H9 (cell line): ENCODE measurements at regions not wholly inside any gene's neighbourhood (a gene's known extent, or its start where the extent isn't known, plus 50 kb on each side); places are given as distances from the start of the nearest gene placed in this dataset.
"Not testable (repeated sequence)": the region's sequence is repeated elsewhere in the genome, so short reads cannot be mapped to it uniquely, and the experiment has no call there.

Source experiments
- DNase-seq: peaks from one replicate; pipeline ENCODE4 v3.0.0-alpha.2; 2017
- H2AFZ ChIP-seq: one replicate; pipeline ENCODE4 v1.6.1; 2013; ENCODE audit warnings: mild to moderate bottlenecking, low read length, control low read depth, moderate library complexity
- H2AK5ac ChIP-seq: 2 replicates; pipeline ENCODE4 v1.6.1; 2013; ENCODE audit warnings: low read length, control low read depth, mixed read lengths; ENCODE audit not compliant: insufficient read length
- H2BK120ac ChIP-seq: one replicate; pipeline ENCODE4 v1.6.1; 2013; ENCODE audit warnings: low read depth, mild to moderate bottlenecking, low read length, control low read depth, inconsistent platforms; ENCODE audit not compliant: poor library complexity, severe bottlenecking
- H2BK12ac ChIP-seq: 2 replicates; pipeline ENCODE4 v1.6.1; 2013; ENCODE audit warnings: low read length, control low read depth, mixed read lengths, low read depth; ENCODE audit not compliant: insufficient read length
- H2BK15ac ChIP-seq: 2 replicates; pipeline ENCODE4 v1.6.1; 2013; ENCODE audit warnings: low read depth, low read length, control low read depth
- H2BK20ac ChIP-seq: one replicate; pipeline ENCODE4 v1.6.1; 2013; ENCODE audit warnings: low read depth, mild to moderate bottlenecking, low read length, control low read depth, inconsistent platforms; ENCODE audit not compliant: poor library complexity, severe bottlenecking
- H2BK5ac ChIP-seq: 2 replicates; pipeline ENCODE4 v1.6.1; 2013; ENCODE audit warnings: low read length, control low read depth, mixed read lengths; ENCODE audit not compliant: insufficient read length
- H3K14ac ChIP-seq: 2 replicates; pipeline ENCODE4 v1.6.1; 2013; ENCODE audit warnings: low read length, control low read depth; ENCODE audit not compliant: insufficient read depth
- H3K18ac ChIP-seq: 2 replicates; pipeline ENCODE4 v1.6.1; 2013; ENCODE audit warnings: low read depth, mild to moderate bottlenecking, mixed read lengths, low read length, control low read depth; ENCODE audit not compliant: insufficient read length
- H3K23ac ChIP-seq: 2 replicates; pipeline ENCODE4 v1.6.1; 2013; ENCODE audit warnings: low read length, control low read depth, mixed read lengths, low read depth; ENCODE audit not compliant: insufficient read length
- H3K23me2 ChIP-seq: 2 replicates; pipeline ENCODE4 v1.6.1; 2013; ENCODE audit warnings: low read depth, mild to moderate bottlenecking, mixed read lengths, low read length, control low read depth; ENCODE audit not compliant: insufficient read length, poor library complexity, severe bottlenecking
- H3K27ac ChIP-seq: 2 replicates; pipeline ENCODE4 v1.5.1; 2013; ENCODE audit warnings: low read length, control low read depth, mixed read lengths, low read depth; ENCODE audit not compliant: insufficient read length
- H3K27me3 ChIP-seq: 2 replicates; pipeline ENCODE4 v1.6.1; 2013; ENCODE audit warnings: low read length, control low read depth, inconsistent platforms; ENCODE audit not compliant: insufficient read depth
- H3K4ac ChIP-seq: 2 replicates; pipeline ENCODE4 v1.6.1; 2013; ENCODE audit warnings: low read depth, mild to moderate bottlenecking, control low read depth, inconsistent platforms, low read length, moderate library complexity
- H3K4me1 ChIP-seq: 2 replicates; pipeline ENCODE4 v1.6.1; 2013; ENCODE audit warnings: low read length, control low read depth, inconsistent platforms; ENCODE audit not compliant: insufficient read depth
- H3K4me2 ChIP-seq: 2 replicates; pipeline ENCODE4 v1.6.1; 2013; ENCODE audit warnings: low read length, control low read depth, mixed read lengths; ENCODE audit not compliant: insufficient read length, insufficient read depth
- H3K56ac ChIP-seq: 2 replicates; pipeline ENCODE4 v1.6.1; 2013; ENCODE audit warnings: low read depth, mild to moderate bottlenecking, mixed read lengths, low read length, control low read depth; ENCODE audit not compliant: insufficient read length
- H3K79me1 ChIP-seq: 2 replicates; pipeline ENCODE4 v1.6.1; 2013; ENCODE audit warnings: low read depth, mild to moderate bottlenecking, moderate library complexity, low read length, control low read depth, inconsistent platforms; ENCODE audit not compliant: insufficient read depth, poor library complexity, severe bottlenecking
- H3K79me2 ChIP-seq: 2 replicates; pipeline ENCODE4 v1.6.1; 2013; ENCODE audit warnings: low read length, control low read depth, inconsistent platforms; ENCODE audit not compliant: insufficient read depth
- H3K9ac ChIP-seq: 2 replicates; pipeline ENCODE4 v1.6.1; 2013; ENCODE audit warnings: low read length, control low read depth, mixed read lengths; ENCODE audit not compliant: insufficient read length; ENCODE audit errors: extremely low read depth
- H3K9me3 ChIP-seq: one replicate; pipeline ENCODE4 v1.6.1; 2013; ENCODE audit warnings: low read depth, low read length, inconsistent platforms; ENCODE audit not compliant: control insufficient read depth
- H3T11ph ChIP-seq: one replicate; pipeline ENCODE4 v1.6.1; 2013; ENCODE audit warnings: mild to moderate bottlenecking, low read length, control low read depth, inconsistent platforms
- H4K20me1 ChIP-seq: one replicate; pipeline ENCODE4 v1.6.1; 2013; ENCODE audit not compliant: control insufficient read depth, insufficient read length, insufficient read depth
- H4K5ac ChIP-seq: 2 replicates; pipeline ENCODE4 v1.6.1; 2013; ENCODE audit warnings: low read depth, mild to moderate bottlenecking, mixed read lengths, low read length, control low read depth; ENCODE audit not compliant: insufficient read length
- H4K8ac ChIP-seq: replicated peaks from 2 replicates; pipeline ENCODE4 v1.6.1; 2013; ENCODE audit warnings: low read length, control low read depth, mixed read lengths, low read depth; ENCODE audit not compliant: insufficient read length
- H4K91ac ChIP-seq: 2 replicates; pipeline ENCODE4 v1.6.1; 2013; ENCODE audit warnings: low read depth, mild to moderate bottlenecking, moderate library complexity, mixed read lengths, low read length, control low read depth; ENCODE audit not compliant: insufficient read length
- H3K27ac Mint-ChIP-seq, 3 experiments: 2 replicates in 2 of 3; 3 replicates in 1 of 3; pipeline ENCODE4 v1.8.0; 2020 to 2021; ENCODE audit warnings: mixed read lengths in 3 of 3, mild to moderate bottlenecking in 1 of 3, moderate library complexity in 1 of 3
- H3K27me3 Mint-ChIP-seq: 2 replicates; pipeline ENCODE4 v1.8.0; 2021; ENCODE audit warnings: low read depth, mild to moderate bottlenecking, moderate library complexity, mixed read lengths
- H3K36me3 Mint-ChIP-seq, 3 experiments: 2 replicates in 2 of 3; 3 replicates in 1 of 3; pipeline ENCODE4 v1.8.0; 2020 to 2021; ENCODE audit warnings: low read depth in 3 of 3, mixed read lengths in 3 of 3; ENCODE audit not compliant: insufficient read depth in 1 of 3
- H3K4me1 Mint-ChIP-seq, 2 experiments: 2 replicates each; pipeline ENCODE4 v1.8.0; 2020; ENCODE audit warnings: mixed read lengths in 2 of 2
- H3K4me3 Mint-ChIP-seq, 2 experiments: 2 replicates in 1 of 2; 3 replicates in 1 of 2; pipeline ENCODE4 v1.8.0; 2020 to 2021; ENCODE audit warnings: mild to moderate bottlenecking in 2 of 2, mixed read lengths in 2 of 2, moderate library complexity in 1 of 2
- H3K9me3 Mint-ChIP-seq, 2 experiments: 2 replicates in 1 of 2; 3 replicates in 1 of 2; pipeline ENCODE4 v1.8.0; 2020; ENCODE audit warnings: mild to moderate bottlenecking in 2 of 2, mixed read lengths in 2 of 2, moderate library complexity in 1 of 2
- WGBS: extraction: QIAGEN DNeasy Blood & Tissue Kit; methylation state at CpG from one replicate; pipeline ENCODE4 v1.1.7; 2013; ENCODE audit warnings: missing lambda C conversion rate, low lambda C conversion rate, mixed read lengths; ENCODE audit not compliant: insufficient read length; ENCODE audit errors: extremely low coverage; 5-methylcytosine and 5-hydroxymethylcytosine counted together

- not testable (repeated sequence) for H3K23ac ChIP-seq, H3K9me3 Mint-ChIP-seq, H3K9ac ChIP-seq, H4K5ac ChIP-seq, H2BK15ac ChIP-seq, H3K4me1 ChIP-seq, H3K18ac ChIP-seq, H2AK5ac ChIP-seq, H2AFZ ChIP-seq, H3K79me1 ChIP-seq, DNase-seq, H2BK5ac ChIP-seq, H2BK12ac ChIP-seq, H2BK20ac ChIP-seq, H3K4me1 Mint-ChIP-seq, H3K4ac ChIP-seq, H3K27ac ChIP-seq, H3K4me3 Mint-ChIP-seq, H3K4me2 ChIP-seq, H4K8ac ChIP-seq, H3K27ac Mint-ChIP-seq, H3K27me3 ChIP-seq, H3K23me2 ChIP-seq, H3K36me3 Mint-ChIP-seq, H3K14ac ChIP-seq, H3T11ph ChIP-seq, H3K79me2 ChIP-seq, H4K20me1 ChIP-seq, H2BK120ac ChIP-seq, H3K56ac ChIP-seq, H3K9me3 ChIP-seq, H4K91ac ChIP-seq, H3K27me3 Mint-ChIP-seq
- WGBS = no CpG with 5 or more reads among the region's 4 CpGs
Observed at GRCh38 chr16:33601029-33601428, 141.6 kb downstream of the TP53TG3F start.

- H3K27ac Mint-ChIP-seq, H3T11ph ChIP-seq, H2BK15ac ChIP-seq, H3K23me2 ChIP-seq, H2BK120ac ChIP-seq, H4K20me1 ChIP-seq, H3K4me2 ChIP-seq, H3K4ac ChIP-seq, H3K4me3 Mint-ChIP-seq, H3K18ac ChIP-seq, H4K91ac ChIP-seq, H3K79me2 ChIP-seq, H3K27me3 ChIP-seq, H3K23ac ChIP-seq, H3K79me1 ChIP-seq, H3K9me3 ChIP-seq, H2BK12ac ChIP-seq, H2AK5ac ChIP-seq, H3K56ac ChIP-seq, H3K14ac ChIP-seq, H4K5ac ChIP-seq, H2BK20ac ChIP-seq, H3K4me1 ChIP-seq, H2BK5ac ChIP-seq, H2AFZ ChIP-seq, H3K9ac ChIP-seq, H3K36me3 Mint-ChIP-seq, H3K27ac ChIP-seq, H3K4me1 Mint-ChIP-seq, H3K27me3 Mint-ChIP-seq, H4K8ac ChIP-seq, DNase-seq: not testable (repeated sequence)
- peaks cover 38 to 45% of the 10 kb centered on the region in 2 experiments for H3K9me3 Mint-ChIP-seq
- no CpG with 5 or more reads among the region's 4 CpGs for WGBS
Observed at GRCh38 chr16:33623535-33624077, 164.2 kb downstream of the TP53TG3F start.
